ENCODE measurements at regions not wholly inside any gene's neighbourhood (a gene's known extent, or its start where the extent isn't known, plus 50 kb on each side); places are given as distances from the start of the nearest gene placed in this dataset.

GRCh38 chr4:84441758-84442377, 57.2 kb downstream of the NKX6-1 start:
- DNase-seq (ENCODE audit: low read depth in 2 of 2) = no peak

DNA sequence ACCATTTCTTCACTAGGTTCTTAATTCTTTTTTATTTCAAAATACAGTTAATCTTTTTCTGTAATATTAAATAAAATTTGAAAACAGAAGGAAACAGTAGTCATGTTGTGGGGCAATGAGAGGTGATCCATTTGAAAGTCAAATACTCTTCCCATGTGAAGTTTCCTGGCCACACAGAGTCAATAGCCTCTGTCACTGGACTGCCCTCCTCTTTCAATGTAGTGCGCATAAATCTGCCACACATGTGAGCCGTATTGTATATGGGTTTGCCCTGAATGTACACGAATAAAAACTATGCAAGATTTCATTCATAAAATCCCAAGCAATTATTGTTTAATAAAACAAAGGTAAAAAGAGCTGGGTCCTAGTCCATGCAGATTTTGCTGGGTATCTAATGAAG, 59.1 kb downstream of the NKX6-1 start:
- DNase-seq (ENCODE audit: low read depth in 2 of 2) = no peak

DNA sequence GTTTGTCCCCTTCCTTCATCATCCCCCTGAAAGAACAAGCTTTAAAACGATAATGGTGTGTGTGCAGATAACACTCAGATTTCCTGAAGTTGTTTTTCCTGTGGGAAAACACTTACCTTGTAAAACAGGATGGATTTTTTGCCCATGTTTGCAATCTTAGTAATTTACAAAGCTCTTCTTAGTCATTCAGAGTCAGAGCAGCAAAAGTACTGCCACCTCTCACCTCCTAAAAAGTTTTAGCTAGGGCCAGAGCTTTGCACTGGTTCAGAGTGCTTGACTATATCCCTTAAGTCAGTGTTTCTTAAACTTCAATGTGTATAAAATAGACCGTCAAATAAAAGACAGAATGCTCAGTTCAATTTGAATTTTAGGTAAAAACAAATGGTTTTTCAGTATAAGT, 62.3 kb downstream of the NKX6-1 start:
- DNase-seq (ENCODE audit: low read depth in 2 of 2) = no peak

GRCh38 chr4:84434344-84434743, 64.7 kb downstream of the NKX6-1 start:
- no peak for DNase-seq (ENCODE audit: low read depth in 2 of 2)

DNA sequence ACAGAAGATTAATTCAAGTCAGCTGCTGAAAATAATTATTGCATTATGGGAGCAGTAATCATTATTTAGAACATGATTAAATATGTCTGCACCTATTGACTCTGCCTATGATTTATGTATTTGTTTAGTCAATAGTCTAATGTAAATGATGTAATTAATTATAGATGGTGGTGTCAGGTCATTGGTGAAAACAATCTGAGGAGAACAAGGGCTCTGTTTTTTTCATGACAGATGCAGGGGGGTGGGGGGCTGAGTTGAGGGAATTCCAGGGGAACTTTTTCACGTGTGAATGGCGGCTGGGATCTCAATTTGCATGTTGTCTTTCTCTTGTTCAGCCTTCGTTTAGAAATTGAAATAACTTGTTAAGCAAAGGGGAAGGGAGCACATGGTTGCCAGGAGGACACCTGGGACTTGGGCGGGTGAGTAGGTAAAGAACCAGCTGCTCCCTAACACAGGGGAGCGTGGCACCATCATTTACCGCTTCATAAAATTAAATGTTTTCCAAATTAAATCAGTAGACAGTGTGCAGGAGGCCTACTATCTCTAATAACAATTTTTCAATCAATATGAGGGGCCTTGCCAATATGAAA, 65.4 kb downstream of the NKX6-1 start:
- no peak for DNase-seq (ENCODE audit: low read depth in 2 of 2)

- DNase-seq (ENCODE audit: low read depth in 2 of 2) = no peak
Measured at GRCh38 chr4:84432713-84433112, 66.4 kb downstream of the NKX6-1 start.

DNA sequence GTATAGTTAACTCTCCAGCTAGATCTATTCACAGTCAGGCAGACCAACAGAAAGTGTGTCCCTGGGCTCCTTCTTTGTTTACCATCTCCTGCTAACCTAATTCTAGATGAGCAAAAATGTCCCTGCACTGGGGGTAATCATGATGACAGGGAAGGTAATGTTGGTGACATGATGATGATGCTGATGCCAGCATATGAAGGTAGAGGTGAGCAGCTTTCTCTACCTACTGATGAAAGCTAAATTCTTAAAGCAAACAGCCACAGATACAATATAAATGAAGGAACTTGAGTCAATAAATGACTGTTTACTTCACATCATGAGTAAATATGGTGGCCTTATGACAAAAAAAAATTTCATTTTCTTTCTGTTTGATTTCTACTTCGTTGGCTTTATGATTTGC, 78.5 kb downstream of the NKX6-1 start:
- no peak for DNase-seq (ENCODE audit: low read depth in 2 of 2)

DNA sequence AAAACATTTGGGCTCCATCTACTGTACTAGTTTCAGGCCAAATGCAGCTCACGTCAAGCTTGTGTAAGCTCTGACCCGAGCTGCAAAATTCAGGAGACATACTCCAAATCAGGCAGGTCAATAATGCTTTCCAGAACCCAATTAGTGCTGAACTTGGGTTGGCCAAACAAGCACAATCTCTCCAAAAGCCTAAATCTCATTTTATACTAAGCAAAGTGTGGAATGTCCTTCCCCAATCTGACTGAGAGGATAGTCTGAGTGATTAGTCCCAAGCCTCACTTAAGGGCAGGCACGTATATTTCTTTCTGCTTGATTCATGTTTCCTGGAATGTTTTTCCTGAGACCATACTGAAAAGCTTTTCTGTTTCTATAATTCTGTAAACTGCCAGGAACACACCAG, 79.9 kb downstream of the NKX6-1 start:
- no peak for DNase-seq (ENCODE audit: low read depth in 2 of 2)

DNA sequence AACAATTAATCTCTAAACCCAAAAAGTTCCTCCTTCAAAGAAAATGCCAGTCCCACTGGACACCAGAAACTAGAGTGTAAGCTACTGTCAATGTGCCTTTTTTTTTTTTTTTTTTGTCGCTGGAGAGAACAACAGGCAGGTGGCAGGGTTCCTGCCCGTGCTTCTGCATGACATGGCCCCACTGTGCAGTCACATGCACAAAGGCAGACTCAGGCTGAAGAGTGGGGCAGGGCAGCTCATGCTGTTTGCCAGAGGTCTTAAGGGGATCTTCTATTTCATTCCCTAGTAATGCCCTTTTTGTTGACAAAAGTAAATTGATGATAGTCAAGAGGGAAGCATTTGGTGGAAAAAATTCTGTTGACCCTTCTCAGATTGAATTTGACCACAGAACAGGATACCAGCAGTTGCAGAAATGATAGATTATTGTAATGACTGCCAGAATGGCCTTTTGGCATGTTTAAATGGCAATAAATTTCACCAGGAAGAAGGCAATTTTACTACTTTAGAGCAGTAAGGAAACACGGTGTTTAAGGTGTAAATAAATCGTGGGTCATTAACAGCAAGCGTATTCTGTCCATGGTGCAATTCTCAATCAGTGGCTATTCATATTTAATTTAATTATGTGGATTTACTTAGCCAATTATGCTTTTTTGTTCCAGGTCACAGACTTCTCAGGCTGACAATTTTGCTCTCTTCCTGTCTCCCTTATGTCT, 80.9 kb downstream of the NKX6-1 start:
- no peak for DNase-seq (ENCODE audit: low read depth in 2 of 2)

DNA sequence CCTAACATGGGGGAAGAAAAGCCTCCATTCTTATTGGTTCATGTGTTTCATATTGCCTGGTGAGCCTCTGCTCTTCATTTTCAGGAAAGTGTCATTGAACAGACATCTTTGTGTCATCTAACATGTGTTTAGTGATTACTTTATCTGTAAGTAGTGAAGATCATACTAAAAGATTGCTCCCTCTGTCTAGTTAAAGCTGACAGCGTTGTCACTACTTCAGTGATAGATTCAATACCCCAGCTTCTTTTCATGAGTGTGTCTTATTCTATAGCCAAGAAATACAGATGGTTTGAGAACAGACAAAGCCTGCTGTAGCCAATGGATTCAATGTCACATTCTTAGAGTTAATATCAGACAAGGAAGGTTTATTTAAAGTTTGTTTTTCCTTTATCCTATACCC, 85.1 kb downstream of the NKX6-1 start:
- DNase-seq (ENCODE audit: low read depth in 2 of 2) = no peak

DNA sequence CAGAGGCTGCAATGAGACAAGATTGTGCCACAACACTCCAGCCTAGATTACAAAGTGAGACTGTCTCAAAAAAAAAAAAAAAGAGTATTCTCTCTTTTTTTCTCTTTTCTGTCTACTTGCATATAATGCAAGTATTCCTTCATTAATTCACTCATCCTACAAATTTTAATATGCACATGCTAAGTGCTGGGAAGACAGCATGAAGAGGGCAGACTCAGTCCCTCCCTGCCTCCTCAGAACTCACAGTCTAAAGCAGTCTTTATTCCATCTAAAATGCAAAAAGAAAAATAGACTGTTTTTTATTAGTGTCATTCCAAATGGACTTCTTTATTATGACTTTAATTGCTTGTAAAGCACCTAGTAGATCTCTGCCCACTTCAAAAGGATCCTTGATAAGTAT, 85.6 kb downstream of the NKX6-1 start:
- DNase-seq (ENCODE audit: low read depth in 2 of 2) = no peak

GRCh38 chr4:84412062-84412461, 87.0 kb downstream of the NKX6-1 start:
- DNase-seq (ENCODE audit: low read depth in 2 of 2) = no peak

GRCh38 chr4:84407554-84408407, 91.3 kb downstream of the NKX6-1 start:
- DNase-seq (ENCODE audit: low read depth in 2 of 2) = no peak

DNA sequence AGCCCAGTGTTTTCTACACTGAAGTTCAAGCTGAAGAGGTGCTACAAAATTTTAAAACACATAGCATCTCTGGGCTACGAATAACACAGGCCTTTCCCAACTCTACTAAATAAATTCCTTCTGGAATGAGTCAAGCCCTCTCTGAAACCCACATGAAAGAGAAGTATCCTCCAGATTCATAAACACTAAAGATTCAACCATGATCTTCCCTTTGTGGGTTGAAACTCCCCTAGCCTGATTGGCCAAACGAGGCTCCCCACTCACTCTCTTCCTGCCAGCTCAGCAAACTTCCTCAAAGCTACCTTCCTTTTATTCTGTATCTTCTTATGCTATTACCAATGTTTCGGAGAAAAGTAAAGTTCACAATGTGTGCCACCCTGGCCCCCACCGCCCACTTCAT, 95.4 kb downstream of the NKX6-1 start:
- DNase-seq (ENCODE audit: low read depth in 2 of 2) = no peak

GRCh38 chr4:84401701-84402306, 97.3 kb downstream of the NKX6-1 start:
- DNase-seq (ENCODE audit: low read depth in 2 of 2) = no peak

DNA sequence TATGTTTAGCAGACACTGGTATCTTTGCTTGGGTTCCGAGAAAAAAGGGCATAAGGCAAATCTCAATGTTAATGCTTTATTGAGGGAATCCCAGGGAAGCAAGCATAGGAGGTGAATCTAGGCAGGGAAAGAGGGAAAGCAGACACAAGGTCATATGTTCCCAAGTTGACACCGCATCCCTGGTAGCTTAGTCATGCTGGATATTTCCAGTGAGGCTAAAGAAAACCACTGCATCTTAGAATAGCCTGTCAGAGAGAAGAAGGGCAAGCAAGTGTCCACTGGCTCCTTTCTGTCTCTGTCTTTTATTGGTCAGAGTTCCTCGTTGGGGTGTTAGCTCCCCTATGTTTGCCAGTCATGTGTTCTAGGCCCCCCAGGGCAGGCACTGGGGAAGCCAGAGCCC, 104.7 kb downstream of the NKX6-1 start:
- no peak for DNase-seq (ENCODE audit: low read depth in 2 of 2)

GRCh38 chr4:84392951-84393590, 106.0 kb downstream of the NKX6-1 start:
- no peak for DNase-seq (ENCODE audit: low read depth in 2 of 2)

DNA sequence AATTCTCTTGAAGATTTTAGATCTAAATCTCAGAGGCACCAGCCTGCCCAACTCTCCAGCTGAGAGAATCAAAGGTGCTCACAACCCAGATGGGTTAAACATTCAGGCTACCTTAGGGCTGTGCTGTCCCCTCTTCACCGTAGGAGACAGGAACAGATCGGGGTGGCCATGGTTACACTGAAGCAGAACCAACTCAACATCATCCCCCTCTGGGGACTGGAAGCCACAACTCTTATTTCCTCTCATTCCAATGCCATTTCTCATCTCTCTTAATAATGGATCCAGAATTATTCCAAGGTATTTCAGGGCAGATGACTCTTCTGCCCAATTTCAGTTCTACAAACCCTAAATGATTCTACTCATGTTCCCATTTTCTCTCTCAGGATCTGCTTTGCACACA, 109.7 kb downstream of the NKX6-1 start:
- no peak for DNase-seq (ENCODE audit: low read depth in 2 of 2)

DNA sequence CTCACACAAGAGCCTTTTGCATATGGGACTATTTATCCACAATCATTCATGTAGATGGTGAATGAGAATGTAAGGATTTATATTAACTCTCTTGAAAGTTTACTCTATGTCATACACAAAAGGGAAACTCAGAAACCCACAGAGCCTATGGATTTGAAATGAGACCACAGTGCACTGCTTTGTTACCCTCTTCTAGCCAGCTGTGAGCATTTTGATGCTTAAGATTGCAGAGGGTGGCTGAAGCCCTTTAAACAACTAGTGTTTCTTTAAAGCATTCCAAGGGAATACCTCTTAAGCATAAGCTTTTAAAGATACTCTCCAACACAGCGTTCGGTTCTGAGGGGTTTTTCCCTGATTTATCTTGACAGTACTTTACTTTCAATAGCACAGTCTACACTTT, 113.9 kb downstream of the NKX6-1 start:
- no peak for DNase-seq (ENCODE audit: low read depth in 2 of 2)

DNA sequence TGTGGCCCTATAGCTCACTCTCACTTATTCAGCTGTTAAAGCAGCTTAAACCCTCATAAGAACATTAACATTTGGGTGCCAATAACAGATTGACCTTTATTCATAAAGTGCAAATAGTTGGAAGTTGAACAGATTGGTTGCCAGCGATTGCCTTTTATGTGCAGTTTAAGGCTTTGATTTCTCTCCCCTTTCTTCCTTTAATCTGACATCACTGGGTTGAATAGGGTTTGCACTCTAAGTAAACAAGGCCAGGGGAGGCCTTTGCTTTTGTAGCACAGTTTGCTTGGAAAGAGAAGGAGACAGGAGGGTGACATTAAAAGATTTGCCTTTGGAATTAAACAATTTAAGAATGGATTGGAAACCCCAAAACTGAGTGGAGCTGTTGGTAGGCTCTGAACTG, 114.3 kb downstream of the NKX6-1 start:
- no peak for DNase-seq (ENCODE audit: low read depth in 2 of 2)

GRCh38 chr4:84381759-84382158, 117.3 kb downstream of the NKX6-1 start:
- DNase-seq (ENCODE audit: low read depth in 2 of 2) = no peak
